CD1c-positive myeloid dendritic cell (primary cell): ENCODE measurements at regions not wholly inside any gene's neighbourhood (a gene's known extent, or its start where the extent isn't known, plus 50 kb on each side); places are given as distances from the start of the nearest gene placed in this dataset.
A peak's percentile ranks its signal among the peaks of the same experiment; 100 is the strongest.

ENCODE experiments used
- DNase-seq: peaks from one replicate; pipeline ENCODE4 v3.0.0-alpha.2; 2016; ENCODE audit errors: extremely low spot score

- no peak for DNase-seq
Observed at GRCh38 chr13:50679321-50679720, 164.2 kb downstream of the DLEU7 start.

GRCh38 chr13:50682002-50682401 lies 161.5 kb downstream of the DLEU7 start:
- no peak for DNase-seq

GRCh38 chr13:50682966-50683365 lies 160.5 kb downstream of the DLEU7 start:
- no peak for DNase-seq

GRCh38 chr13:50684366-50684765 lies 159.1 kb downstream of the DLEU7 start:
- DNase-seq, result no peak

- DNase-seq, result no peak
Observed at GRCh38 chr13:50685491-50685890, 158.0 kb downstream of the DLEU7 start.

GRCh38 chr13:50685956-50686355 lies 157.5 kb downstream of the DLEU7 start:
- no peak for DNase-seq

GRCh38 chr13:50686551-50686950 lies 156.9 kb downstream of the DLEU7 start:
- no peak for DNase-seq

GRCh38 chr13:50687545-50687944 lies 155.9 kb downstream of the DLEU7 start:
- no peak for DNase-seq

- no peak for DNase-seq
Observed at GRCh38 chr13:50690006-50690405, 153.5 kb downstream of the DLEU7 start.

- DNase-seq, result no peak
Observed at GRCh38 chr13:50691176-50691680, 152.3 kb downstream of the DLEU7 start.

GRCh38 chr13:50691681-50692263 lies 151.7 kb downstream of the DLEU7 start:
- DNase-seq, result no peak

- no peak for DNase-seq
Observed at GRCh38 chr13:50692396-50692915, 151.0 kb downstream of the DLEU7 start.

GRCh38 chr13:50693727-50694126 lies 149.8 kb downstream of the DLEU7 start:
- DNase-seq, result no peak

GRCh38 chr13:50697746-50698539 lies 145.5 kb downstream of the DLEU7 start:
- no peak for DNase-seq

GRCh38 chr13:50699874-50700663 lies 143.4 kb downstream of the DLEU7 start:
- no peak for DNase-seq

- DNase-seq, result no peak
Observed at GRCh38 chr13:50700664-50701305, 142.7 kb downstream of the DLEU7 start.

GRCh38 chr13:50701469-50701868 lies 142.0 kb downstream of the DLEU7 start:
- no peak for DNase-seq

- DNase-seq, result no peak
Observed at GRCh38 chr13:50706505-50706904, 137.0 kb downstream of the DLEU7 start.

- DNase-seq, result no peak
Observed at GRCh38 chr13:50707628-50708027, 135.9 kb downstream of the DLEU7 start.

- DNase-seq, result peak; percentile 6
Observed at GRCh38 chr13:50708461-50708860, 135.0 kb downstream of the DLEU7 start.

GRCh38 chr13:50709058-50709457 lies 134.4 kb downstream of the DLEU7 start:
- no peak for DNase-seq
